Activated CD4-positive, alpha-beta memory T cell treated with anti-CD3 and anti-CD28 coated beads, Interleukin-2, amount 10 ng/mL, durations not matched to agents 7 days and 5 days (primary cell): ENCODE measurements at regions not wholly inside any gene's neighbourhood (a gene's known extent, or its start where the extent isn't known, plus 50 kb on each side); places are given as distances from the start of the nearest gene placed in this dataset.

Experiments used
- CTCF ChIA-PET: fragments of 350-600 bp; sonication (Branson Sonifier 250); formaldehyde crosslinking; loops from one replicate; lab custom pipeline; 2021; ENCODE audit warnings: antibody characterized with exemption, inconsistent platforms; lab: Charles Lee
- POLR2A ChIA-PET: fragments of 350-600 bp; sonication (Branson Sonifier 250); formaldehyde crosslinking; loops from one replicate; lab custom pipeline; 2021; ENCODE audit warnings: antibody characterized with exemption; lab: Charles Lee
- DNase-seq: peaks from one replicate; pipeline ENCODE4 v3.0.0-alpha.2; 2020
- H3K27ac Mint-ChIP-seq: one replicate; pipeline ENCODE4 v1.8.0; 2021; ENCODE audit warnings: mild to moderate bottlenecking, mixed read lengths
- H3K27me3 Mint-ChIP-seq: one replicate; pipeline ENCODE4 v1.8.0; 2021; ENCODE audit warnings: mixed read lengths
- H3K36me3 Mint-ChIP-seq: one replicate; pipeline ENCODE4 v1.8.0; 2021; ENCODE audit warnings: low read depth, mixed read lengths
- H3K4me1 Mint-ChIP-seq: one replicate; pipeline ENCODE4 v1.8.0; 2021; ENCODE audit warnings: mixed read lengths
- H3K4me3 Mint-ChIP-seq: one replicate; pipeline ENCODE4 v1.8.0; 2021; ENCODE audit warnings: mild to moderate bottlenecking, mixed read lengths
- H3K9me3 Mint-ChIP-seq: one replicate; pipeline ENCODE4 v1.8.0; 2021; ENCODE audit warnings: mixed read lengths

- CTCF ChIA-PET = interaction anchor here (0.8 kb wide), 1 partner anchor 73 kb away, joined by 3 read pairs; no protein-coding TSS in a partner anchor
- POLR2A ChIA-PET = interaction anchor here (2.2 kb wide), 1 partner anchor 24 kb away, joined by 9 read pairs; no protein-coding TSS in a partner anchor
- H3K4me1 Mint-ChIP-seq = no peaks in the 10 kb centered on the region
- no peak for DNase-seq
- H3K4me3 Mint-ChIP-seq = no peak overlapping the region
- H3K9me3 Mint-ChIP-seq = no peaks in the 10 kb centered on the region
- no peaks in the 10 kb centered on the region for H3K36me3 Mint-ChIP-seq
- H3K27me3 Mint-ChIP-seq = peaks cover 19% of the 10 kb centered on the region
- H3K27ac Mint-ChIP-seq = no peak overlapping the region
Measured at GRCh38 chr15:70558406-70559264, 204.7 kb downstream of the UACA start.

GRCh38 chr15:70557521-70558258, 205.7 kb downstream of the UACA start:
- H3K4me3 Mint-ChIP-seq = no peak overlapping the region
- CTCF ChIA-PET = no interaction called here
- no peaks in the 10 kb centered on the region for H3K4me1 Mint-ChIP-seq
- peaks cover 16% of the 10 kb centered on the region for H3K27me3 Mint-ChIP-seq
- H3K27ac Mint-ChIP-seq = no peak overlapping the region
- no peaks in the 10 kb centered on the region for H3K36me3 Mint-ChIP-seq
- H3K9me3 Mint-ChIP-seq = no peaks in the 10 kb centered on the region
- no peak for DNase-seq
- POLR2A ChIA-PET = interaction anchor here (2.2 kb wide), 1 partner anchor 23 kb away, joined by 9 read pairs; no protein-coding TSS in a partner anchor

GRCh38 chr15:70556779-70557178, 206.6 kb downstream of the UACA start:
- H3K9me3 Mint-ChIP-seq = peaks cover 3% of the 10 kb centered on the region
- H3K27ac Mint-ChIP-seq = no peak overlapping the region
- no peak overlapping the region for H3K4me3 Mint-ChIP-seq
- peaks cover 15% of the 10 kb centered on the region for H3K27me3 Mint-ChIP-seq
- H3K36me3 Mint-ChIP-seq = no peaks in the 10 kb centered on the region
- CTCF ChIA-PET = no interaction called here
- POLR2A ChIA-PET = no interaction called here
- no peak for DNase-seq
- no peaks in the 10 kb centered on the region for H3K4me1 Mint-ChIP-seq

GRCh38 chr15:70556151-70556741, 207.1 kb downstream of the UACA start:
- Mint-ChIP-seq H3K4me3 (no peak overlapping the region), H3K36me3 (no peaks in the 10 kb centered on the region), H3K9me3 (peaks cover 3% of the 10 kb centered on the region), H3K27ac (no peak overlapping the region), H3K4me1 (no peaks in the 10 kb centered on the region), H3K27me3 (peaks cover 12% of the 10 kb centered on the region)
- CTCF ChIA-PET = no interaction called here
- no peak for DNase-seq
- POLR2A ChIA-PET = no interaction called here

GRCh38 chr15:70555713-70556112, 207.6 kb downstream of the UACA start:
- DNase-seq = no peak
- peaks cover 12% of the 10 kb centered on the region for H3K27me3 Mint-ChIP-seq
- peaks cover 3% of the 10 kb centered on the region for H3K9me3 Mint-ChIP-seq
- POLR2A ChIA-PET = no interaction called here
- no peak overlapping the region for H3K4me3 Mint-ChIP-seq
- H3K36me3 Mint-ChIP-seq = no peaks in the 10 kb centered on the region
- no peaks in the 10 kb centered on the region for H3K4me1 Mint-ChIP-seq
- CTCF ChIA-PET = no interaction called here
- no peak overlapping the region for H3K27ac Mint-ChIP-seq

GRCh38 chr15:70547846-70548487, 215.4 kb downstream of the UACA start:
- POLR2A ChIA-PET = no interaction called here
- Mint-ChIP-seq H3K36me3 (peaks cover 2% of the 10 kb centered on the region), H3K9me3 (peaks cover 3% of the 10 kb centered on the region), H3K27me3 (peaks cover 7% of the 10 kb centered on the region), H3K27ac (no peak overlapping the region), H3K4me1 (peaks cover 13% of the 10 kb centered on the region), H3K4me3 (no peak overlapping the region)
- no peak for DNase-seq
- CTCF ChIA-PET = no interaction called here

- Mint-ChIP-seq H3K4me3 (no peak overlapping the region), H3K27me3 (peaks cover 11% of the 10 kb centered on the region), H3K9me3 (no peaks in the 10 kb centered on the region), H3K4me1 (peaks cover 13% of the 10 kb centered on the region), H3K27ac (no peak overlapping the region), H3K36me3 (peaks cover 2% of the 10 kb centered on the region)
- CTCF ChIA-PET = no interaction called here
- no peak for DNase-seq
- POLR2A ChIA-PET = no interaction called here
Measured at GRCh38 chr15:70545526-70545925, 217.8 kb downstream of the UACA start.

- ChIA-PET CTCF (interaction anchor here (0.6 kb wide), 1 partner anchor 405 kb away, joined by 4 read pairs; no protein-coding TSS in a partner anchor), POLR2A (no interaction called here)
- no peak for DNase-seq
- Mint-ChIP-seq H3K36me3 (peaks cover under 1% of the 10 kb centered on the region), H3K27ac (no peak overlapping the region), H3K4me1 (peaks cover 3% of the 10 kb centered on the region), H3K9me3 (no peaks in the 10 kb centered on the region), H3K27me3 (peaks cover 25% of the 10 kb centered on the region), H3K4me3 (no peak overlapping the region)
Measured at GRCh38 chr15:70541511-70541910, 221.8 kb downstream of the UACA start.

GRCh38 chr15:70539912-70540530, 223.3 kb downstream of the UACA start:
- Mint-ChIP-seq H3K27me3 (peaks cover 27% of the 10 kb centered on the region), H3K27ac (no peak overlapping the region), H3K4me1 (peaks cover 15% of the 10 kb centered on the region), H3K9me3 (no peaks in the 10 kb centered on the region), H3K36me3 (no peaks in the 10 kb centered on the region), H3K4me3 (no peak overlapping the region)
- DNase-seq = no peak
- ChIA-PET CTCF (interaction anchor here (0.8 to 0.9 kb wide), 2 partner anchors 10 to 12 kb away, joined by 3 read pairs; no protein-coding TSS in a partner anchor), POLR2A (no interaction called here)

- ChIA-PET CTCF (no interaction called here), POLR2A (no interaction called here)
- no peak overlapping the region for H3K27ac Mint-ChIP-seq
- no peaks in the 10 kb centered on the region for H3K36me3 Mint-ChIP-seq
- peaks cover 28% of the 10 kb centered on the region for H3K27me3 Mint-ChIP-seq
- no peak overlapping the region for H3K4me3 Mint-ChIP-seq
- peaks cover 21% of the 10 kb centered on the region for H3K4me1 Mint-ChIP-seq
- DNase-seq = no peak
- no peaks in the 10 kb centered on the region for H3K9me3 Mint-ChIP-seq
Measured at GRCh38 chr15:70539409-70539808, 223.9 kb downstream of the UACA start.

GRCh38 chr15:70538278-70538677, 225.1 kb downstream of the UACA start:
- ChIA-PET POLR2A (interaction anchor here (0.6 kb wide), 1 partner anchor 777 kb away, joined by 3 read pairs; no protein-coding TSS in a partner anchor), CTCF (no interaction called here)
- Mint-ChIP-seq H3K27ac (no peak overlapping the region), H3K36me3 (no peaks in the 10 kb centered on the region), H3K4me1 (peaks cover 30% of the 10 kb centered on the region), H3K9me3 (no peaks in the 10 kb centered on the region), H3K27me3 (peaks cover 33% of the 10 kb centered on the region), H3K4me3 (no peak overlapping the region)
- DNase-seq = no peak

- CTCF ChIA-PET = interaction anchor here (1.0 to 1.8 kb wide), 4 partner anchors 8 to 43 kb away, joined by 3 to 5 read pairs (median 4); no protein-coding TSS in a partner anchor
- POLR2A ChIA-PET = interaction anchor here (0.8 to 2.7 kb wide), 7 partner anchors 9 to 512 kb away, joined by 3 to 9 read pairs (median 4); partner anchors contain the start of gene TLE3
- Mint-ChIP-seq H3K4me1 (peaks cover 30% of the 10 kb centered on the region), H3K36me3 (no peaks in the 10 kb centered on the region), H3K9me3 (no peaks in the 10 kb centered on the region), H3K27me3 (peaks cover 38% of the 10 kb centered on the region), H3K4me3 (peak overlapping the region; percentile 64), H3K27ac (peak overlapping the region; percentile 80)
- DNase-seq = no peak
Measured at GRCh38 chr15:70535955-70536338, 227.4 kb downstream of the UACA start.
